Loucy (cell line): ENCODE measurements at regions not wholly inside any gene's neighbourhood (a gene's known extent, or its start where the extent isn't known, plus 50 kb on each side); places are given as distances from the start of the nearest gene placed in this dataset.

Source experiments
- H2AFZ ChIP-seq: fragments of 200-600 bp; sonication (generic); 2 replicates; pipeline ENCODE4 v1.6.0; 2016; ENCODE audit warnings: antibody characterized with exemption, mild to moderate bottlenecking, low read length, moderate library complexity
- H3F3A ChIP-seq: fragments of 200-600 bp; 2 replicates; pipeline ENCODE4 v1.6.0; 2016; ENCODE audit warnings: antibody characterized with exemption, low read depth, mild to moderate bottlenecking
- H3K27me3 ChIP-seq: fragments of 200-600 bp; sonication (generic); 2 replicates; pipeline ENCODE4 v1.6.1; 2014; ENCODE audit warnings: low read length, mild to moderate bottlenecking; ENCODE audit not compliant: insufficient read depth, poor library complexity, severe bottlenecking
- H3K36me3 ChIP-seq: fragments of 200-600 bp; sonication (generic); 2 replicates; pipeline ENCODE4 v1.6.1; 2016; ENCODE audit warnings: low read length; ENCODE audit not compliant: insufficient read depth
- H3K4me1 ChIP-seq: fragments of 200-600 bp; sonication (generic); 2 replicates; pipeline ENCODE4 v1.5.1; 2014; ENCODE audit warnings: low read length, mild to moderate bottlenecking; ENCODE audit not compliant: insufficient read depth, poor library complexity, severe bottlenecking
- H3K4me2 ChIP-seq: fragments of 200-600 bp; sonication (generic); 2 replicates; pipeline ENCODE4 v1.6.0; 2014; ENCODE audit warnings: antibody characterized with exemption, low read length, low read depth, mild to moderate bottlenecking; ENCODE audit not compliant: poor library complexity, severe bottlenecking
- H3K4me3 ChIP-seq: fragments of 200-600 bp; sonication (generic); 2 replicates; pipeline ENCODE4 v1.5.1; 2014; ENCODE audit warnings: low read length, mild to moderate bottlenecking, mixed read lengths; ENCODE audit not compliant: poor library complexity, severe bottlenecking
- H3K79me2 ChIP-seq: fragments of 200-600 bp; sonication (generic); 2 replicates; pipeline ENCODE4 v1.6.1; 2014; ENCODE audit warnings: low read length; ENCODE audit not compliant: insufficient read depth
- H3K9ac ChIP-seq: fragments of 200-600 bp; sonication (generic); 2 replicates; pipeline ENCODE4 v1.6.0; 2014; ENCODE audit warnings: mild to moderate bottlenecking, low read depth, low read length, moderate library complexity; ENCODE audit not compliant: poor library complexity, severe bottlenecking
- H3K9me2 ChIP-seq: fragments of 200-600 bp; sonication (generic); replicated peaks from 2 replicates; pipeline ENCODE4 v1.6.1; 2016; ENCODE audit warnings: low read depth, low read length, mixed read lengths
- H3K9me3 ChIP-seq: fragments of 200-600 bp; sonication (generic); 2 replicates; pipeline ENCODE4 v1.6.1; 2014; ENCODE audit warnings: mild to moderate bottlenecking, antibody characterized with exemption, low read length, low read depth; ENCODE audit not compliant: insufficient read depth
- H4K20me1 ChIP-seq: fragments of 200-600 bp; sonication (generic); 2 replicates; pipeline ENCODE4 v1.6.0; 2014; ENCODE audit warnings: antibody characterized with exemption, low read length, mild to moderate bottlenecking; ENCODE audit not compliant: insufficient read depth, poor library complexity, severe bottlenecking
- CTCF ChIP-seq: fragments of 200-600 bp; sonication (generic); conservative IDR thresholded peaks from 2 replicates; pipeline ENCODE4 v1.5.1; 2014; ENCODE audit warnings: mild to moderate bottlenecking, antibody characterized with exemption, low read length
- EZH2phosphoT487 ChIP-seq: fragments of 200-600 bp; IDR thresholded peaks from 2 replicates; pipeline ENCODE4 v1.6.1; 2018; ENCODE audit warnings: antibody characterized with exemption, mild to moderate bottlenecking, moderate library complexity, borderline replicate concordance

- Histone ChIP-seq H3K4me1 (no peaks in the 10 kb centered on the region), H3K9me2 (no peaks in the 10 kb centered on the region), H3K27me3 (no peaks in the 10 kb centered on the region), H3K9ac (no peak overlapping the region), H3F3A (no peaks in the 10 kb centered on the region), H2AFZ (no peak overlapping the region), H3K4me2 (no peak overlapping the region), H4K20me1 (no peaks in the 10 kb centered on the region), H3K9me3 (no peaks in the 10 kb centered on the region), H3K4me3 (no peak overlapping the region), H3K36me3 (no peaks in the 10 kb centered on the region), H3K79me2 (no peaks in the 10 kb centered on the region)
- TF ChIP-seq CTCF (no peak), EZH2phosphoT487 (no peak)
These were observed 674.3 kb upstream of the NRXN1 start for GRCh38 chr2:51706220-51706619.

- Histone ChIP-seq H3K4me1 (no peaks in the 10 kb centered on the region), H3K36me3 (no peaks in the 10 kb centered on the region), H3K4me3 (no peak overlapping the region), H4K20me1 (no peaks in the 10 kb centered on the region), H3K9me3 (no peaks in the 10 kb centered on the region), H3K9ac (no peak overlapping the region), H3F3A (no peaks in the 10 kb centered on the region), H3K9me2 (no peaks in the 10 kb centered on the region), H3K4me2 (no peak overlapping the region), H2AFZ (no peak overlapping the region), H3K79me2 (no peaks in the 10 kb centered on the region), H3K27me3 (no peaks in the 10 kb centered on the region)
- TF ChIP-seq CTCF = no peak
- TF ChIP-seq EZH2phosphoT487 = no peak
These were observed 673.5 kb upstream of the NRXN1 start for GRCh38 chr2:51705417-51705816.

- no peak for TF ChIP-seq CTCF
- TF ChIP-seq EZH2phosphoT487 = no peak
- Histone ChIP-seq H3K9ac (no peak overlapping the region), H3F3A (no peaks in the 10 kb centered on the region), H3K4me3 (no peak overlapping the region), H2AFZ (no peak overlapping the region), H3K9me2 (no peaks in the 10 kb centered on the region), H3K9me3 (no peaks in the 10 kb centered on the region), H4K20me1 (no peaks in the 10 kb centered on the region), H3K4me1 (no peaks in the 10 kb centered on the region), H3K27me3 (no peaks in the 10 kb centered on the region), H3K79me2 (no peaks in the 10 kb centered on the region), H3K36me3 (no peaks in the 10 kb centered on the region), H3K4me2 (no peak overlapping the region)
These were observed 666.1 kb upstream of the NRXN1 start for GRCh38 chr2:51698021-51698420.
